ENCODE measurements at regions not wholly inside any gene's neighbourhood (a gene's known extent, or its start where the extent isn't known, plus 50 kb on each side); places are given as distances from the start of the nearest gene placed in this dataset.

- CTCF ChIA-PET, result no interaction called here
- no peaks in the 10 kb centered on the region for H3K9me3 Mint-ChIP-seq (ENCODE audit: low read depth)
These were observed 190.4 kb downstream of the UQCRFS1 start for GRCh38 chr19:29022599-29022998.

GRCh38 chr19:29022165-29022564 is 190.8 kb downstream of the UQCRFS1 start:
- DNase-seq, result no peak
- Mint-ChIP-seq H3K27ac (no peak overlapping the region), H3K9me3 (ENCODE audit: low read depth) (no peaks in the 10 kb centered on the region), H3K27me3 (no peaks in the 10 kb centered on the region), H3K4me3 (no peak overlapping the region), H3K4me1 (no peaks in the 10 kb centered on the region), H3K36me3 (no peaks in the 10 kb centered on the region)
- no peak for ATAC-seq
- CTCF ChIA-PET, result no interaction called here

More at GRCh38 chr19:29022599-29022998, 190.4 kb downstream of the UQCRFS1 start:
- no peaks in the 10 kb centered on the region for H3K36me3 Mint-ChIP-seq
- H3K27ac Mint-ChIP-seq, result no peak overlapping the region
- ATAC-seq (no peak), DNase-seq (no peak)
- no peaks in the 10 kb centered on the region for H3K4me1 Mint-ChIP-seq
- H3K27me3 Mint-ChIP-seq, result no peaks in the 10 kb centered on the region
- H3K4me3 Mint-ChIP-seq, result no peak overlapping the region

- H3K27me3 Mint-ChIP-seq, result no peaks in the 10 kb centered on the region
- ATAC-seq (no peak), DNase-seq (no peak)
- no peak overlapping the region for H3K4me3 Mint-ChIP-seq
- H3K27ac Mint-ChIP-seq, result no peak overlapping the region
- CTCF ChIA-PET, result no interaction called here
- no peaks in the 10 kb centered on the region for H3K36me3 Mint-ChIP-seq
- H3K9me3 Mint-ChIP-seq (ENCODE audit: low read depth), result no peaks in the 10 kb centered on the region
- no peaks in the 10 kb centered on the region for H3K4me1 Mint-ChIP-seq
These were observed 191.6 kb downstream of the UQCRFS1 start for GRCh38 chr19:29021232-29021916.

GRCh38 chr19:29019403-29019802 is 193.5 kb downstream of the UQCRFS1 start:
- Mint-ChIP-seq H3K9me3 (ENCODE audit: low read depth) (no peaks in the 10 kb centered on the region), H3K36me3 (no peaks in the 10 kb centered on the region), H3K27ac (no peak overlapping the region), H3K4me1 (no peaks in the 10 kb centered on the region), H3K4me3 (no peak overlapping the region), H3K27me3 (no peaks in the 10 kb centered on the region)
- CTCF ChIA-PET, result no interaction called here
- ATAC-seq (no peak), DNase-seq (no peak)

GRCh38 chr19:29018542-29018941 is 194.4 kb downstream of the UQCRFS1 start:
- no peak for DNase-seq
- H3K4me3 Mint-ChIP-seq, result no peak overlapping the region
- no peak for ATAC-seq
- H3K9me3 Mint-ChIP-seq (ENCODE audit: low read depth), result no peaks in the 10 kb centered on the region
- no peaks in the 10 kb centered on the region for H3K36me3 Mint-ChIP-seq
- CTCF ChIA-PET, result no interaction called here
- no peaks in the 10 kb centered on the region for H3K4me1 Mint-ChIP-seq
- H3K27ac Mint-ChIP-seq, result no peak overlapping the region
- no peaks in the 10 kb centered on the region for H3K27me3 Mint-ChIP-seq

GRCh38 chr19:29017788-29018187 is 195.2 kb downstream of the UQCRFS1 start:
- DNase-seq (no peak), ATAC-seq (no peak)
- no peak overlapping the region for H3K4me3 Mint-ChIP-seq
- CTCF ChIA-PET, result no interaction called here
- H3K4me1 Mint-ChIP-seq, result no peaks in the 10 kb centered on the region
- no peaks in the 10 kb centered on the region for H3K9me3 Mint-ChIP-seq (ENCODE audit: low read depth)
- no peak overlapping the region for H3K27ac Mint-ChIP-seq
- no peaks in the 10 kb centered on the region for H3K36me3 Mint-ChIP-seq
- H3K27me3 Mint-ChIP-seq, result no peaks in the 10 kb centered on the region

GRCh38 chr19:29016926-29017760 is 195.8 kb downstream of the UQCRFS1 start:
- Mint-ChIP-seq H3K27ac (no peak overlapping the region), H3K36me3 (no peaks in the 10 kb centered on the region), H3K9me3 (ENCODE audit: low read depth) (no peaks in the 10 kb centered on the region), H3K4me1 (no peaks in the 10 kb centered on the region), H3K4me3 (no peak overlapping the region), H3K27me3 (no peaks in the 10 kb centered on the region)
- DNase-seq (no peak), ATAC-seq (no peak)
- CTCF ChIA-PET, result no interaction called here

GRCh38 chr19:29016353-29016752 is 196.6 kb downstream of the UQCRFS1 start:
- no peak overlapping the region for H3K4me3 Mint-ChIP-seq
- ATAC-seq, result no peak

GRCh38 chr19:29015569-29015968 is 197.4 kb downstream of the UQCRFS1 start:
- no peak for ATAC-seq
- H3K9me3 Mint-ChIP-seq (ENCODE audit: low read depth), result no peaks in the 10 kb centered on the region
- H3K27ac Mint-ChIP-seq, result no peak overlapping the region
- H3K4me1 Mint-ChIP-seq, result no peaks in the 10 kb centered on the region
- no peak for DNase-seq
- no peaks in the 10 kb centered on the region for H3K36me3 Mint-ChIP-seq
- no peak overlapping the region for H3K4me3 Mint-ChIP-seq
- CTCF ChIA-PET, result no interaction called here
- H3K27me3 Mint-ChIP-seq, result no peaks in the 10 kb centered on the region

More at GRCh38 chr19:29016353-29016752, 196.6 kb downstream of the UQCRFS1 start:
- CTCF ChIA-PET, result no interaction called here
- Mint-ChIP-seq H3K27me3 (no peaks in the 10 kb centered on the region), H3K27ac (no peak overlapping the region), H3K36me3 (no peaks in the 10 kb centered on the region), H3K4me1 (no peaks in the 10 kb centered on the region), H3K9me3 (ENCODE audit: low read depth) (no peaks in the 10 kb centered on the region)
- no peak for DNase-seq

- Mint-ChIP-seq H3K36me3 (no peaks in the 10 kb centered on the region), H3K9me3 (ENCODE audit: low read depth) (no peaks in the 10 kb centered on the region), H3K4me3 (no peak overlapping the region), H3K4me1 (no peaks in the 10 kb centered on the region), H3K27ac (no peak overlapping the region), H3K27me3 (no peaks in the 10 kb centered on the region)
- ATAC-seq (no peak), DNase-seq (no peak)
- CTCF ChIA-PET, result no interaction called here
These were observed 198.0 kb downstream of the UQCRFS1 start for GRCh38 chr19:29014857-29015436.

- Mint-ChIP-seq H3K36me3 (no peaks in the 10 kb centered on the region), H3K27me3 (no peaks in the 10 kb centered on the region), H3K27ac (no peak overlapping the region), H3K9me3 (ENCODE audit: low read depth) (no peaks in the 10 kb centered on the region), H3K4me1 (no peaks in the 10 kb centered on the region), H3K4me3 (no peak overlapping the region)
- DNase-seq (no peak), ATAC-seq (no peak)
- CTCF ChIA-PET, result no interaction called here
These were observed 199.0 kb downstream of the UQCRFS1 start for GRCh38 chr19:29013988-29014387.

- no peak overlapping the region for H3K4me3 Mint-ChIP-seq
- no peaks in the 10 kb centered on the region for H3K4me1 Mint-ChIP-seq
- H3K27ac Mint-ChIP-seq, result no peak overlapping the region
- CTCF ChIA-PET, result no interaction called here
- ATAC-seq, result no peak
- no peak for DNase-seq
- no peaks in the 10 kb centered on the region for H3K27me3 Mint-ChIP-seq
- no peaks in the 10 kb centered on the region for H3K36me3 Mint-ChIP-seq
- no peaks in the 10 kb centered on the region for H3K9me3 Mint-ChIP-seq (ENCODE audit: low read depth)
These were observed 199.6 kb downstream of the UQCRFS1 start for GRCh38 chr19:29013325-29013724.

- Mint-ChIP-seq H3K27ac (no peak overlapping the region), H3K9me3 (ENCODE audit: low read depth) (no peaks in the 10 kb centered on the region), H3K27me3 (no peaks in the 10 kb centered on the region), H3K4me3 (no peak overlapping the region), H3K4me1 (no peaks in the 10 kb centered on the region), H3K36me3 (no peaks in the 10 kb centered on the region)
- CTCF ChIA-PET, result no interaction called here
- DNase-seq (no peak), ATAC-seq (no peak)
These were observed 200.5 kb downstream of the UQCRFS1 start for GRCh38 chr19:29012457-29012856.

GRCh38 chr19:29010276-29010675 is 202.7 kb downstream of the UQCRFS1 start:
- Mint-ChIP-seq H3K4me3 (no peak overlapping the region), H3K9me3 (ENCODE audit: low read depth) (no peaks in the 10 kb centered on the region), H3K27me3 (no peaks in the 10 kb centered on the region), H3K36me3 (no peaks in the 10 kb centered on the region), H3K27ac (no peak overlapping the region), H3K4me1 (no peaks in the 10 kb centered on the region)
- ATAC-seq (no peak), DNase-seq (no peak)
- CTCF ChIA-PET, result no interaction called here
